H1 (cell line): ENCODE measurements at regions not wholly inside any gene's neighbourhood (a gene's known extent, or its start where the extent isn't known, plus 50 kb on each side); places are given as distances from the start of the nearest gene placed in this dataset. TPM values are rescaled to one million over a fixed set of nuclear protein-coding genes. Genes with fewer than 3 reads are reported as not detected.

Experiments used
- small RNA-seq: library from polyadenylated mRNA; stranded (forward); fragments of <200 nt; extraction: miRNeasy Mini kit (QIAGEN cat#:217004); gene quantifications from one replicate; pipeline ENCODE3, GENCODE V24; 2013; ENCODE audit not compliant: insufficient read depth

Small RNA genes lying in the stretch of these regions (small RNA-seq; reads per million reads assigned to genes)
- 0.51 reads per million for gene AL031229.1
- 2.2 reads per million, percentile 22 among the genes with 10 or more reads in this experiment for gene HIST1H4PS1
- not detected for gene RNU6-471P
